Calu3 (cell line): ENCODE measurements at regions not wholly inside any gene's neighbourhood (a gene's known extent, or its start where the extent isn't known, plus 50 kb on each side); places are given as distances from the start of the nearest gene placed in this dataset.

Source experiments
- BruUV-seq: library from RNA; stranded (reverse); fragments of 400-500 nt; replicated peaks from 2 replicates; lab custom pipeline; 2021; lab: Mats Ljungman, UMichigan
- CTCF ChIA-PET: fragments of 300-600 bp; sonication (Branson Sonifier 250); formaldehyde crosslinking; loops from one replicate; lab custom pipeline; 2022; ENCODE audit warnings: antibody characterized with exemption; lab: Charles Lee
- DNase-seq: peaks from one replicate; pipeline ENCODE4 v3.0.0; 2022
- H3K27ac Mint-ChIP-seq: one replicate; pipeline ENCODE4 v1.8.0; 2022; ENCODE audit warnings: mixed read lengths; ENCODE audit not compliant: unreplicated experiment
- H3K27me3 Mint-ChIP-seq: one replicate; pipeline ENCODE4 v1.8.0; 2022; ENCODE audit warnings: mixed read lengths; ENCODE audit not compliant: unreplicated experiment
- H3K36me3 Mint-ChIP-seq: one replicate; pipeline ENCODE4 v1.8.0; 2022; ENCODE audit warnings: mild to moderate bottlenecking, moderate library complexity, mixed read lengths; ENCODE audit not compliant: insufficient read depth, unreplicated experiment
- H3K4me1 Mint-ChIP-seq: one replicate; pipeline ENCODE4 v1.8.0; 2022; ENCODE audit warnings: mild to moderate bottlenecking, low read depth, mixed read lengths; ENCODE audit not compliant: unreplicated experiment
- H3K4me3 Mint-ChIP-seq: one replicate; pipeline ENCODE4 v1.8.0; 2022; ENCODE audit warnings: mild to moderate bottlenecking, low read depth, moderate library complexity, mixed read lengths; ENCODE audit not compliant: unreplicated experiment
- H3K9me3 Mint-ChIP-seq: one replicate; pipeline ENCODE4 v1.8.0; 2022; ENCODE audit warnings: low read depth, mixed read lengths; ENCODE audit not compliant: unreplicated experiment
- intact Hi-C: fragments of 100-400 bp; cut with micrococcal nuclease; formaldehyde crosslinking; loops from one replicate; pipeline ENCODE4 v1.10.0; 2022; ENCODE audit not compliant: unreplicated experiment
- TF ChIP-seq, protein P1 (sequence below): fragments of 200-600 bp; IDR thresholded peaks from one replicate; pipeline ENCODE4 v1.8.0; 2022; ENCODE audit warnings: antibody characterized with exemption; ENCODE audit not compliant: unreplicated experiment

DNA sequence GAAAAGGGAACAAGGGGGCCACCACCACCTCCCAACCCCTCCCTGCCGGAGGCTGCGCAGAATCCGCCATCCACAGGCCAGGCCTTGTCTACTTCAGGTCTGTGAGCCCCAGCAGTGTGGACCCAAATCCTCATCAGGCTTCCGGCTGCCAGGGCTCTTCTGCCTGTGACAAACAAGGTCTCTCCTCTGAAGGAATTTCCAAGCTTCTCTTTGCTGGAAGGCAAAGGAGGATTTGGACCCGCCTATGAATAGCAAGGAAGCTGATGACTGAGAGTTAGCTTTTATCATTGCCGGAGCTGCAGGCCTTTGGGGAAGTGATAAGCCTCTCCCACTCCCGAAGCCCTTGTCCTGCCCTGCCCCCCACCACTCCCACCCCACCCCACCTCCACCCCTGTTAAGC, 93.7 kb upstream of the SH3BP4 start:
- CTCF ChIA-PET = interaction anchor here (1.0 kb wide), 1 partner anchor 22 kb away, joined by 4 read pairs; no protein-coding TSS in a partner anchor
- no TSS peak for BruUV-seq
- Mint-ChIP-seq H3K36me3 (no peaks in the 10 kb centered on the region), H3K4me1 (no peaks in the 10 kb centered on the region), H3K27me3 (peaks cover 5% of the 10 kb centered on the region), H3K4me3 (no peak overlapping the region), H3K27ac (no peak overlapping the region), H3K9me3 (no peaks in the 10 kb centered on the region)
- intact Hi-C loops = no loop called here
- TF ChIP-seq, protein P1, sequence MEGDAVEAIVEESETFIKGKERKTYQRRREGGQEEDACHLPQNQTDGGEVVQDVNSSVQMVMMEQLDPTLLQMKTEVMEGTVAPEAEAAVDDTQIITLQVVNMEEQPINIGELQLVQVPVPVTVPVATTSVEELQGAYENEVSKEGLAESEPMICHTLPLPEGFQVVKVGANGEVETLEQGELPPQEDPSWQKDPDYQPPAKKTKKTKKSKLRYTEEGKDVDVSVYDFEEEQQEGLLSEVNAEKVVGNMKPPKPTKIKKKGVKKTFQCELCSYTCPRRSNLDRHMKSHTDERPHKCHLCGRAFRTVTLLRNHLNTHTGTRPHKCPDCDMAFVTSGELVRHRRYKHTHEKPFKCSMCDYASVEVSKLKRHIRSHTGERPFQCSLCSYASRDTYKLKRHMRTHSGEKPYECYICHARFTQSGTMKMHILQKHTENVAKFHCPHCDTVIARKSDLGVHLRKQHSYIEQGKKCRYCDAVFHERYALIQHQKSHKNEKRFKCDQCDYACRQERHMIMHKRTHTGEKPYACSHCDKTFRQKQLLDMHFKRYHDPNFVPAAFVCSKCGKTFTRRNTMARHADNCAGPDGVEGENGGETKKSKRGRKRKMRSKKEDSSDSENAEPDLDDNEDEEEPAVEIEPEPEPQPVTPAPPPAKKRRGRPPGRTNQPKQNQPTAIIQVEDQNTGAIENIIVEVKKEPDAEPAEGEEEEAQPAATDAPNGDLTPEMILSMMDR = no peak
- DNase-seq = no peak

DNA sequence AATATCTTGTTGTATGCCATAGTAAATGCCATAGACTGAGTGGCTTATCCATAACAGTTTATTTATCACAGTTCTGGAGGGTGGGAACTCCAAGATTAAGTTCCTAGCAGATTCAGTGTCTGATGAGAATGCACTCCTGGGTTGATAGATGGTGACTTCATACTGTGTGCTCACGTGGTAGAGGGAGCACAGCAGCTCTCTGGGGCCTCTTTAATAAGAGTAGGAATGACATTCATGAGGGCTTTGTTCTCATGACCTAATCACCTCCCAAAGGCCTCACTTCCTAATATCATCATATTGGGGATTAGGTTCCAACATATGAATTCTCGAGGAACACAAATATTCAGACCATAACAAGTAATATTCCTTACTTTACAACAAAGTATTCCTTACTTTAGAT, 98.1 kb upstream of the SH3BP4 start:
- H3K4me3 Mint-ChIP-seq = no peak overlapping the region
- peaks cover 3% of the 10 kb centered on the region for H3K9me3 Mint-ChIP-seq
- TF ChIP-seq, protein P1 = no peak
- CTCF ChIA-PET = no interaction called here
- peaks cover 32% of the 10 kb centered on the region for H3K27me3 Mint-ChIP-seq
- BruUV-seq = no TSS peak
- intact Hi-C loops = no loop called here
- no peaks in the 10 kb centered on the region for H3K4me1 Mint-ChIP-seq
- H3K36me3 Mint-ChIP-seq = no peaks in the 10 kb centered on the region
- no peak overlapping the region for H3K27ac Mint-ChIP-seq
- no peak for DNase-seq

DNA sequence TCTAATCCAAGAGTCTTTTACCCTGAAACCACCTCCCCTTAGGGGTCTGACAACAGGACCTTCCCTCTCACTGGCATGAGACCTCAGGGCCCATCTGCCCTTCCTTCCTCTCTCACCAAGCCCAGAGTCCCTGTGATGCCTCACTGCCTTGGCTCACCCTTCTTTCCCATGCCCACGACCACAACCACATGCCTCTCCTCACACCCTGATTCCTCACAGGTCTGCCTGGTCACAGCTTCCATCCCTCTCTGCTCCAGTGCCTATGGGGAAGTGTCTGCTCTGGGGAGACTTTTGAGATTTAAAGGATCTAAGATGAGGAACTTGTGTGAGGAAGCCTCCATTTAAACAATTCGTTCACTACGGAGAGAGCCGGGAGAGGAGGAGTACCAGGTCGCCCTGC, 98.9 kb upstream of the SH3BP4 start:
- intact Hi-C loops = no loop called here

DNA sequence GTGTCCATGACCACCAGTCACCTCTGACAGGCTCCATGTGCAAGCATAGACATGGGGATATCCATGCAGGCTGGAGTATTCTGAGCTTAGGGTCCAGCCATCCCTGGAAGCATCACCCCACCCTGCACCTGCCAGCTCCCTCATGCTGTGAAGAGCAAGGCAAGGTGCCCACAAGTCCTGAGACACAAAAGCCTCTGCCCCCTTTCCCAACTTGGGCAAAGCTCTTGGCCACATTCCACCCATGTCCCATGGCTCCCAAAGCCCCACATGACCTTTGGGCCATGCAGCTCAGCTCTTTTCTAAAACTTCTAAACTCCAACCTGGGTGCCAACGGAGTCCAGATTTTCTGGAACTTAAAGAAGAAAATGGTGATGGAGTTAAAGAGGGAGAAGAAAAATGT, 99.8 kb upstream of the SH3BP4 start:
- BruUV-seq = no TSS peak
- Mint-ChIP-seq H3K4me3 (no peak overlapping the region), H3K4me1 (no peaks in the 10 kb centered on the region), H3K27me3 (peaks cover 49% of the 10 kb centered on the region), H3K9me3 (peaks cover 3% of the 10 kb centered on the region), H3K27ac (no peak overlapping the region), H3K36me3 (no peaks in the 10 kb centered on the region)
- intact Hi-C loops = no loop called here
- TF ChIP-seq, protein P1 = no peak
- CTCF ChIA-PET = no interaction called here
- no peak for DNase-seq

More for the DNA sequence above, 98.9 kb upstream of the SH3BP4 start:
- Mint-ChIP-seq H3K9me3 (peaks cover 3% of the 10 kb centered on the region), H3K4me3 (no peak overlapping the region), H3K27ac (no peak overlapping the region), H3K27me3 (peaks cover 40% of the 10 kb centered on the region), H3K36me3 (no peaks in the 10 kb centered on the region), H3K4me1 (no peaks in the 10 kb centered on the region)
- DNase-seq = no peak
- BruUV-seq = no TSS peak
- CTCF ChIA-PET = no interaction called here
- TF ChIP-seq, protein P1 = no peak
